H1 (cell line): ENCODE measurements at regions not wholly inside any gene's neighbourhood (a gene's known extent, or its start where the extent isn't known, plus 50 kb on each side); places are given as distances from the start of the nearest gene placed in this dataset.

Source experiments
- ATF2 ChIP-seq: IDR thresholded peaks from 2 replicates; pipeline ENCODE4 v1.6.1; 2012; ENCODE audit warnings: low read length, inconsistent platforms
- E2F6 ChIP-seq: IDR thresholded peaks from 2 replicates; pipeline ENCODE4 v1.6.1; 2012; ENCODE audit warnings: inconsistent platforms

- TF ChIP-seq ATF2 (no peak), E2F6 (no peak)
Measured at GRCh38 chr5:92513067-92513466, 1068.0 kb downstream of the NR2F1-AS1 start (continued).
